H1 (cell line): ENCODE measurements at regions not wholly inside any gene's neighbourhood (a gene's known extent, or its start where the extent isn't known, plus 50 kb on each side); places are given as distances from the start of the nearest gene placed in this dataset.

Experiments
- ATF3 ChIP-seq: IDR thresholded peaks from 2 replicates; pipeline ENCODE4 v1.6.1; 2011; ENCODE audit warnings: low read depth, mild to moderate bottlenecking, low read length; ENCODE audit not compliant: insufficient read depth
- CHD1 ChIP-seq: IDR thresholded peaks from 2 replicates; pipeline ENCODE4 v1.6.1; 2012; ENCODE audit warnings: low read depth, low read length, improper control_type of control experiment
- CHD7 ChIP-seq: fragments of 300-600 bp; sonication (generic); IDR thresholded peaks from 2 replicates; pipeline ENCODE4 v1.7.1; 2012; ENCODE audit warnings: low read length, moderate library complexity, mild to moderate bottlenecking, inconsistent platforms; ENCODE audit not compliant: insufficient replicate concordance
- EGR1 ChIP-seq: IDR thresholded peaks from 2 replicates; pipeline ENCODE4 v1.6.1; 2011; ENCODE audit warnings: low read depth, low read length, borderline replicate concordance
- PHF8 ChIP-seq: fragments of 200-600 bp; sonication (generic); conservative IDR thresholded peaks from 2 replicates; pipeline ENCODE4 v1.7.1; 2012; ENCODE audit warnings: low read depth, mild to moderate bottlenecking, inconsistent platforms, low read length, moderate library complexity
- POU5F1 ChIP-seq: IDR thresholded peaks from 2 replicates; pipeline ENCODE4 v1.6.1; 2011; ENCODE audit warnings: low read depth, mild to moderate bottlenecking, low read length, moderate library complexity
- SP1 ChIP-seq: IDR thresholded peaks from 2 replicates; pipeline ENCODE4 v1.6.1; 2011; ENCODE audit warnings: low read depth, low read length

GRCh38 chr20:22771706-22772105 is 187.3 kb upstream of the FOXA2 start (continued):
- no peak for TF ChIP-seq CHD7
- no peak for TF ChIP-seq CHD1
- TF ChIP-seq EGR1: no peak
- no peak for TF ChIP-seq POU5F1
- no peak for TF ChIP-seq ATF3
- no peak for TF ChIP-seq SP1
- no peak for TF ChIP-seq PHF8
